ENCODE measurements at regions not wholly inside any gene's neighbourhood (a gene's known extent, or its start where the extent isn't known, plus 50 kb on each side); places are given as distances from the start of the nearest gene placed in this dataset.
"Not testable (repeated sequence)": the region's sequence is repeated elsewhere in the genome, so short reads cannot be mapped to it uniquely, and the experiment has no call there.

- no peak for DNase-seq
Measured at GRCh38 chr11:103736315-103737036, 300.0 kb upstream of the DDI1 start.

DNA sequence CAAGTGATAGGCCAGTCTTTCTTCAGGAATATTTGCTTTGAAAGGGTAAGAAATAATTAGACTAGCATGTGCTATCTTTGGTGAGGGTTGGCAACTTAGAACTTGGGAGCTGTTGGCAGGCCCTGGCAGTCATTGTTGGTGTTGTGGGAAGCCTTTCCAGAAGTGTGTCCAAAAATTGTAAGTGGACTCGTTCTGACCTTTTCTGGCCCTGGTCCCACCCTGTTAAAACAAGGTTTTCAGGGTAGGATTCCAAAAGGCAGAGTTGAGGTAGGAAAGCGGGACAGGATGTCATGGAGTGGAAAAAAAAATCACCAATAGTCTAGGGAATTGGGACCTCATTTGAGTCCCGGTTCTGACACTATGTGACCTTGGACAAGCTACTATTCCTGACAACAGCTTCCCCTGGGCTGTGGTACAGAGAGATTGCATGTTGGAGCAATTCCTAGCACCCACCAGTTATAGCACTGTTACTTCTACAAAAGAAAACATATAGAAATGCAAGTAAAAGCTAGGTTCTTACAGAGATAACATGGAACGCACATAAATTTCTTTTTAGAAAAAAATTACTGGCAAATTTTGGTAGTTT is 299.3 kb upstream of the DDI1 start:
- no peak for DNase-seq

DNA sequence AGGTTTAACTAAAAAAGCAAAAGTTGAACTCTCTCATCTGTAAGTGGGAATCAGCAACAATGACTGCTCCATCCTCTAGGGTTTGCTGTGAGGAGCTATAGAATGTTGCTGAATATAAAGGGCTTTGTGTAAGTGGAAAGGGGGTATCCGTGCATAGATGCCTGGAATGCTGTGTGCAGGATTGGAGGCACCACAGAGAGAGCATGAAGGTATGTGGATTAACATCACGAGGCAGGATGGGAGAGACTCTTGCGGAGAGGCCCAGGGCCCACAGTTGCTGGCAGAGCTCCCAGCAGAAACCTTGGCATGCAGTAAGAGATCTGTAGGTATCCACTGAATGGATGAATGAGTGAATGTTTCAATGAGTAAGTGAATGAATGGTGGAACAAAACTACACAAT is 298.7 kb upstream of the DDI1 start:
- no peak for DNase-seq

GRCh38 chr11:103739074-103739796 is 297.2 kb upstream of the DDI1 start:
- DNase-seq, result not testable (repeated sequence)

DNA sequence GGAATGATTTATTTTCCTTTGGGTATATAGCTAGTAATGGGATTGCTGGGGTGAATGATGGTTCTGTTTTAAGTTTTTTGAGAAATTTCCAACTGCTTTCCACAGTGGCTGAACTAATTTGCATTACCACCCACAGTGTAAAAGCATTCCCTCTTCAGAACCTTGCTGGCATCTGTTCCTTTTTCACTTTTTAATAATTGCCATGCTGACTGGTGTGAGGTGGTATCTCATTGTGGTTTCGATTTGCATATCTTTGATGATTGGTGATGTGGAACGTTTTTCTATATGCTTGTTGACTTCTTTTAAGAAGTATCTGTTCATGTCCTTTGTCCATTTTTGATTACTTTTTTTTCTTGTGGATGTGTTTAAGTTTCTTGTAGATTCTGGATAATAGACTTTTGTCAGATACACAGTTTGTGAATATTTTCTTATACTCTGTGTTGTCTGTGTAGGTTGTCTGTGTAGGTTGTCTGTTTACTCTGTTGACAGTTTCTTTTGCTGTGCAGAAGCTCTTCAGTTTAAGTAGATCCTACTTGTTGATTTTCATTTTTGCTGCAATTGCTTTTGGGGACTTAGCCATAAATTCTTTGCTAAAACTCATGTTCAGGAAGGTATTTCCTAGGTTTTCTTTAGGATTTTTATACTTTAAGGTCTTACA is 291.8 kb upstream of the DDI1 start:
- no peak for DNase-seq

DNA sequence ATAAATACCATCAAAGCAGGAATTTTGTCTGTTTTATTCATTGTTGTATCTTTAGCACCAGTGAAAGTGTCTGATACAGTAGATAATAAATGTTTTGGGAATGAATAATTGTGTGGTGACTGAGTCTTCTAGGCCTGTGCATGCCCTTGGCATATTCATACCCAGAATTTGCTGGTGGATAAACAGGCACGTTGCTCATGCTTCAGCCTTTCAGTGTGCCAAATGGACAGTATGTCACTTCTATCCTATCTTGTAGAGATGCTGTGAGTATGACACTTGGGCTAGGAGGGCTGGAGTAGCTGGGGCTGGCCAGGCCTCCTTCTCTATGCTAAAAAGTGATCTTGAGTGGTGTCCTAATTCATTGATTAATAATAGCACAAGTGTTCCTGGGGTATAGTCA is 287.3 kb upstream of the DDI1 start:
- no peak for DNase-seq

DNA sequence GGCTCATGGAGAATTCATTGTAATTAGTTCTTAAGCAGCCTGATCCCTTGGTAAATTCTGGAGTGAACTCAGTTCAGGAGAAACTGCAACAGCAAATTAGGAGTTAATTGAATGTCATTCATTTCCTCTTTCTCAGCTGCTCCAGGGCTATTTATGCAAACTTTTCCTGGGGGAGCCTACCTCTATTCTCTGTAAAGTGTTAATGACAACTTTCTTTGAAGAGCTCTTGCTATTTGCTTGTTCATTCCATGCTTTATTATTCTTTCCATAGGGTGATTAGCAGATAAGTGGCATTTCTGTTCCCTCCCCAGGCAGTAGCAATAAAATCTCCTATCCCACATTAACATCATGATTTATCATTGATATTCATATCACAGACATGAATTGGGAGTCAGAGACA is 267.6 kb upstream of the DDI1 start:
- no peak for DNase-seq

GRCh38 chr11:103773059-103773458 is 263.4 kb upstream of the DDI1 start:
- DNase-seq, result no peak

DNA sequence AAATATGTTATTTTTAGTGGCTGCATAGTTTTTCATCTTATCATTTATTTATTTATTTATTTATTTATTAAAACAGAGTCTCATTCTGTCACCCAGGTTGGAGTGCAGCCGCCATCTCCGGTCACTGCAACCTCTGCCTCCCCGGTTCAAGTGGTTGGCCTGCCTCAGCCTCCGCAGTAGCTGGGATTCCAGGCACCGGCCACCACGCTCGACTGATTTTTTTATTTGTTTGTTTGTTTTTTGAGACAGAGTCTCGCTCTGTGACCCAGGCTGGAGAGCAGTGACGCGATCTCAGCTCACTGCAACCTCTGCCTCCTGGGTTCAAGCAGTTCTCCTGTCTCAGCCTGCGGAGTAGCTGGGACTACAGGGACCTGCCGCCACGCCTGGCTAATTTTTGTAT is 262.9 kb upstream of the DDI1 start:
- DNase-seq, result no peak

GRCh38 chr11:103779054-103779453 is 257.4 kb upstream of the DDI1 start:
- no peak for DNase-seq

DNA sequence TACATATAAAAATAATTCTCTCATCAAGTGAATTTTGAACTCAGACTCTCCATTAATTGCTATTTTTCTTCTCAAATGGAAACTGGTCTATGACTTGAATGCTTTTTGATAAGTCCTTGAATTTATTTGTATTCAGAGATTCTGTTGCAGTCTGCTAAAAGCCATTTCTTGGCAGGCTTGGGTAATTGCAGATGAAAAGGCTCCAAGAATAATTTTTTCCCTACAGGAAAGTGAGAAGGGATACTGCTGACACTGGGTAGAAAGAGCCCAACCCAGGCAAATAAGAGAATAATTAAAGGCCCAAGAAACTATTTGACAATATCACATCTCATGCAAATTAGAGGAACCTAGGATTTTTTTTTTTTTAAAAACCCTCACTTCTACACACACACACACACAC is 246.5 kb upstream of the DDI1 start:
- no peak for DNase-seq

DNA sequence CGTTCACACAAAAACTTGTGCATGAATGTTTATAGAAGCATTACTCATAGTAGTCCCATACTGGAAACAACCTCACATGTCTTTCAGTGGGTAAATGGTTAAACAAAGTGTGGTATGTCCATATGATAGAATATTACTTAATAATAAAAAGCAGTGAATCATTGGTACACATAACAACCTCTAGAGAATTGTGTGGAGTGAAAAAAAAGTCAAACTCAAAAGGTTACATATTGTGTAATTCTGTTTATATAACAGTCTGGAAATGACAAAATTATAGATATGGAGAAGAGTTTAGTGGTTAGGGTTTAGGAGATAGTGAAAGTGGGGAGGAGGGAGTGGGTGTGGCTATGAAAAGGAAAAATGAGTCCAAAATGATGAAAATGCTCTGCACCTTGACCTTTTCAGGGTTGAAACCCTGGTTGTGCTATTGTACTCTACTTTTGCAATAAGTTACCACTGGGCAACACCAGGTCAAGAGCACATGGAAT is 243.4 kb upstream of the DDI1 start:
- DNase-seq, result no peak

DNA sequence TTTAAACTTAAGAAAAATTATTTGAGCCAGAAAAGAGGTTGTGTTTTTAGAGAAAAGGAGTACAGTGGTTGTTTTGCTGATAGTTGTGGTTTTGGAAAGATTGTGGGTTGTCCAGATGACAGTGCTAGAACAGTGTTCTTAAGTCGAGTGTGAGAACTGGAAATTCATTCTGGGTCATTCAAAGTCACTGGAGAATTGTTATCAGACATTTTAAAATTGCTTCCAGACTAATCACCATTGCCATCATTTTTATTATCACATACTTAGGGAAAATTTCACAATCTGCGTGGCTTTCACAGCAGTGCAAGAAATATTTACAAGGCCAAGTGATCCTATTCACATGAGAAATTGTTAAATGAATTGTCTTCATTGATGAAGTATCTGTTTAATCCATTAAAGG is 242.2 kb upstream of the DDI1 start:
- DNase-seq, result no peak

DNA sequence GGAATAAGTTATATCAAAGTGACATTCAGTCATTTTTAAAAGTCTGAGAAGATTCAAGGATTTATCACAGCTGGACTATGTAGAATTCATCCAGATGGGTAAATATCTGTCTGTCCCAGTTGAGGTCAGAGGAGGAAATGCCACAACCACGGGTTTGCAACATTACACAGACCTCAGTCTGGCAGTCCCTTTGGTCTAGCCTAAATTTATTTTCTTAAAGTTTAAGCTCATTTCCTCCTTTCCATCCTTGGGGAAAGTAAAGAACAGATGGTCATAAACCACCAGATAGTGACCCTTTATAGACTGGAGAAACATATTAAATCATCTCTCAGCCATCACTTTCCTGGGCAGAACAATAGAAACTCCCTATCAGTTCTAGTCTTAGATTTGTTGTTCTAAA is 238.4 kb upstream of the DDI1 start:
- DNase-seq, result no peak

DNA sequence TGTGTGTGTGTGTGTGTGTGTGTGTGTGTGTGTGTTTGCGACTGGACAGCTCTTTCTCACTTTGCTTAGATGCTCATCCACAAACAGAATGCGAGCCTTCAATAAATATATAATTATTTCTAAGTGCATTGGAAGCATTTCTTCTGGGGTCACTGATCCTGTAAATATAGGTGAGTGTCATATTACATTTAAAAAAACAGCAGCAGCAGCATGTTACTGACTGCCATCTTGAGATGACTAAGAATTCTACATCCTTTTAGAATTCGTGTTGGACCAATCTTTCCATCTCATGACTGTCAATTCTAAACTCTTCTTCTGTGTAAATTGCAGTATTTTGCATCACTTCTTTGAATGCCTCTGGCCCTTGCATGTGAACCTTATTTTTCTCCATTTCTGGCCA is 238.0 kb upstream of the DDI1 start:
- DNase-seq, result no peak

- DNase-seq, result no peak
Measured at GRCh38 chr11:103800406-103801114, 235.9 kb upstream of the DDI1 start.

DNA sequence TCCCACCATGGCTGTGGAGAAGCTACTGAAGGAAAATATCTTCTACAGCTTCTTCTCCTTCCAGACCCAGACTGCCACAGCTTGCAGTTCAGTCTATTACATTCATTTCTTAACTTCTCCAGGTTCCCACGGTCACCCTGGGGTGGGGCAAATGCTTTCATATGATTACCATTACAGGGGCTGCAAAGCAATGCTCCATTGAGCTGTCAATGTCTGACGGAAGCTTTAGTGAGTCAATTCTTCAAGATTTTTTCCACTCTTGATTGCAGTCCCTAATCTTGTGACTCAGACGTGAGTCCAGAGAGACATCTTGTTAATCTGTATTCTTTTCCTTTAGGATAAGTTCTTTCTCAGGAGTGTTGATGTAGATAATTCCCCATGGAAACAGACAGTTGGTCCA is 233.4 kb upstream of the DDI1 start:
- no peak for DNase-seq

GRCh38 chr11:103805688-103806009 is 230.8 kb upstream of the DDI1 start:
- DNase-seq, result no peak

DNA sequence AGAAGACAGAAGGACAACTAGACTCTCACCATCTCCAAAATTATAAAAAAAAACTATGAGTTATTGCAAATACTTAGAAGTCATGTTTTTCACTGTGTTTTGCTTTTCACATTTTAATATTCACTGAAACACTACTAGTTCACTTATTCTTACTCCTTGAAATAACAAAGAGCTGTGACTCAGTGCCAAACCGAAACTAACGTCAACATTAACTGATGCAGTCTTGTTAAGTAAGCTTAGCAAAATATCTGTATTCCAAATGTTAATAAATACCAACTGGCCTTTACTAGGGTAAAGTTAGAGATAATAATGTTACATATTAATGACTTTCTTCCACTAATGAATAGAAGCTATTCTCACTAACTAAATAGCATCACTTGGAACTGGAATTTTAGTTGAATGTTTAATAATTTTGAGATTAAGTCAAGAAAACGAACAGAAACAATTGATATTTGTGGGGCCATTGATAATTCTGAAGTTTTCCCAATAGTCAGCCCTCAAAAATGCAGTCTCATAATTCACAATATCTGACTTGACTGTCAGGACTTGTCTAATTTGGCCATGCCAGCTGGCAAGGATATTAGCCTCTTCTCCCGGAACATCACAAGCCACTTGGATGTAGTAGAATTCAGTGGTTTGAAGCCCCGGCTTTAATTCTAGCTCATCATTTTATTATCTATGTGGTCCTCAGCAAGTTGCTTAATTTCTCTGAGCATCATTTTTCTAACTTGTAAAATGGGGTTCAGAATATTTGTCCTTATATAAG is 230.1 kb upstream of the DDI1 start:
- no peak for DNase-seq

GRCh38 chr11:103807806-103808205 is 228.6 kb upstream of the DDI1 start:
- no peak for DNase-seq

GRCh38 chr11:103808252-103808651 is 228.2 kb upstream of the DDI1 start:
- no peak for DNase-seq

GRCh38 chr11:103811870-103812455 is 224.5 kb upstream of the DDI1 start:
- no peak for DNase-seq
